Motor neuron (in vitro differentiated cells): ENCODE measurements at regions not wholly inside any gene's neighbourhood (a gene's known extent, or its start where the extent isn't known, plus 50 kb on each side); places are given as distances from the start of the nearest gene placed in this dataset.

Source experiments
- ATAC-seq, 8 experiments: fragments of 200-7000 bp; cut with Tn5 transposase; replicated peaks in 6 of 8; 2 replicates each; pipeline ENCODE4 v1.8.0; 2021; ENCODE audit warnings: mild to moderate bottlenecking in 8 of 8, moderate library complexity in 8 of 8
- H3K27ac ChIP-seq, 2 donors: fragments of 250-450 bp; sonication (Bioruptor Pico); 2 replicates each; pipeline ENCODE4 v1.9.0; 2021; ENCODE audit warnings: antibody characterized with exemption in 2 of 2, mild to moderate bottlenecking in 2 of 2, moderate library complexity in 1 of 2
- H3K4me1 ChIP-seq, 2 donors: fragments of 250-450 bp; sonication (Bioruptor Pico); replicated peaks in 1 of 2; 2 replicates each; pipeline ENCODE4 v1.6.1; 2021; ENCODE audit warnings: antibody characterized with exemption in 2 of 2, mild to moderate bottlenecking in 2 of 2, moderate library complexity in 1 of 2
- H3K4me3 ChIP-seq, 5 donors: fragments of 250-450 bp; sonication (Bioruptor Pico); 2 replicates each; pipeline ENCODE4 v1.9.0; 2021; ENCODE audit warnings: antibody characterized with exemption in 5 of 5, mild to moderate bottlenecking in 5 of 5, moderate library complexity in 4 of 5
- WGBS, 10 experiments: fragments of 450-650 bp; shearing (Covaris generic); methylation state at CpG; one replicate each; pipeline ENCODE4 v1.0.0; 2022; 5-methylcytosine and 5-hydroxymethylcytosine counted together
- in situ Hi-C, 9 experiments: fragments of 400-800 bp; cut with MboI; loops; one replicate each; pipeline ENCODE4 v1.15.0; 2021; ENCODE audit warnings: low sequenced_read_pairs in 9 of 9, low pct_unique_long_range_greater_than_20kb in 2 of 9; ENCODE audit not compliant: unreplicated experiment in 9 of 9

GRCh38 chr20:39278230-39278788, 316.2 kb downstream of the DHX35 start:
- in situ Hi-C loops, result loop anchor here in 1 of 9 experiments (25.0 kb wide), 1 partner anchor 584 kb away; no protein-coding TSS in a partner anchor
- peak in 3 of 8 experiments; percentile 59 to 96 (median 70) for ATAC-seq
- Histone ChIP-seq H3K4me1 (peaks cover 0 to 17% of the 10 kb centered on the region in 2 donors), H3K27ac (no peak overlapping the region), H3K4me3 (no peak overlapping the region)
- WGBS, 10 experiments, result 13 to 94% (median 60%) methylated on average over 1 to 5 of the region's 5 CpGs

- WGBS, 10 experiments, result 45 to 93% (median 78%) methylated on average over 2 to 7 of the region's 7 CpGs; no CpG with 5 or more reads in 3 of the 10 experiments
- Histone ChIP-seq H3K4me1 (peaks cover 0 to 17% of the 10 kb centered on the region in 2 donors), H3K27ac (no peak overlapping the region), H3K4me3 (no peak overlapping the region)
- ATAC-seq, result no peak
- in situ Hi-C loops, result loop anchor here in 1 of 9 experiments (25.0 kb wide), 1 partner anchor 585 kb away; no protein-coding TSS in a partner anchor
Observed at GRCh38 chr20:39277185-39277584, 315.0 kb downstream of the DHX35 start.

DNA sequence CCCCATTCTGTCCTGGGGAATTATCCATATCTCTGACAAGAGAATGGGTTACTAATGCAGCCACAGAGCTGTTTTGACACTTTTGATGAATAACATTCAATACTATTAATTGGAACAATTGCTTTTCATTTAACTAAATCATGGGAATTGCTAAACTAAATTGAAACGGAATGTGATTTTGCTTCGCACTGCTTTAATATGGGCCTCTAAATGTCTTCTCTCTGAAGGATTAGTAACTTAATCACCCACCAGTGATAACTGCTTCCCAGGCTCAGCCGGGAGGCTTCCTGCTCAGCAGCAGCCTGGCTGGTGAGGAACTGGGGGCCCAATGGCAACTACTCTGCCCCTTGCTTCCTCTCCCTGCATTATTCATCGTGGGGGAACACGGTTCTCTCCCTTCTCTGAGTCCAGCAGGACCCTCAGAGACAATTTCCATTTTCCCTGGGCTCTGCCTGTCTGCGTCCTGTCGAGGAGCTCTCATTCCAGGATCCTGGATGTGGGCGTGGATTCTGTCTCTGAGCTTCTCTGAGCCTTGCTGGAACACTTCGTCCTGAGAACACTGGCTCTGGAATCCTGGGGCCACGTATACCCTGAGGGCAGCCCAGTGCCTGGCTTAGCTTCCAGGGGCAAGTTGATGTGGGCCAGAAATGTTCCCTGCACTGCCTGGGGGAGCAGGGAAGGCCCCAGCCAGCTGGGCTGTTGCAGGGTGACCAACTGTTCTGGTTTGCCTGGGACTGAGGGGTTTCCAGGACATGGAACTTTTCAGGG, 308.9 kb downstream of the DHX35 start:
- no peak overlapping the region for H3K4me3 ChIP-seq
- ATAC-seq, result peak in 5 of 8 experiments; percentile 16 to 53 (median 25)
- in situ Hi-C loops, result loop anchor here in 5 of 9 experiments (25.0 kb wide), 4 partner anchors 159 to 1691 kb away; partner anchors contain the start of gene MAFB (in 2 of the 5)
- 0 to 92% (median 54%) methylated on average over 1 to 7 of the region's 10 CpGs; no CpG with 5 or more reads in 1 of the 10 experiments for WGBS, 10 experiments
- H3K27ac ChIP-seq, result peak overlapping the region in 1 of 2 donors; percentile 59
- H3K4me1 ChIP-seq, result peaks cover 15 to 39% of the 10 kb centered on the region in 2 donors

GRCh38 chr20:39269493-39270217, 307.5 kb downstream of the DHX35 start:
- in situ Hi-C loops, result loop anchor here in 5 of 9 experiments (25.0 kb wide), 4 partner anchors 157 to 1693 kb away; partner anchors contain the start of gene MAFB (in 2 of the 5)

DNA sequence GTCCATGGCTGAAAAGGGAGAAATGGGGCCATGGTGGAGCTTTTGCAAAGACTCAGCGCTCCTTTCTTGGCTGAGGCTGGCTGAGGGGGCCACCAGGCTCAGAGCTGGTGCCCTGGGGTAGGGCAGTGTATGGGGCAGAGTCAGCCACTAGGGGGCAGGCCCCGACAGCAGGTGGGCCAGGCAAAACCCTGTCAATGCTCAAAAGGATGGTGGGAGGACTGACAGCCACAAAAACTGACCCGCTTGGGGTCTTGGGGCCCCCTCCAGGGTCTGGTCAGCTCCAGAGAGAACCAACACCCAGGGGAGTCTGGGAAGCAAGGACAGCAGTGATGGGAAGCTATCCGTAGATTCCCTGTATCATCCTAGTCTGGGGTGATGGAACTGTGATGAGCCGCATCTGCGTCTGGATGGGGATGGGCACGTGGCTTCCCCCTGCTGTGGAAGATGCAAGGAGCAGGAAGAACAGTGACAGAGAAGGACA, 306.9 kb downstream of the DHX35 start:
- Histone ChIP-seq H3K4me3 (no peak overlapping the region), H3K4me1 (peaks cover 19 to 49% of the 10 kb centered on the region in 2 donors), H3K27ac (peak overlapping the region; percentile 25 to 50)
- WGBS, 10 experiments, result 0 to 73% (median 20%) methylated on average over 1 to 3 of the region's 7 CpGs; no CpG with 5 or more reads in 3 of the 10 experiments
- ATAC-seq, result peak; percentile 54 to 89 (median 86)
- in situ Hi-C loops, result loop anchor here in 5 of 9 experiments (25.0 kb wide), 4 partner anchors 157 to 1693 kb away; partner anchors contain the start of gene MAFB (in 2 of the 5)

More at GRCh38 chr20:39269493-39270217, 307.5 kb downstream of the DHX35 start:
- no peak for ATAC-seq
- 63% methylated on average over 1 of the region's 1 CpG; no CpG with 5 or more reads in 9 of the 10 experiments for WGBS, 10 experiments
- peak overlapping the region; percentile 25 to 50 for H3K27ac ChIP-seq
- peaks cover 18 to 47% of the 10 kb centered on the region in 2 donors for H3K4me1 ChIP-seq
- H3K4me3 ChIP-seq, result no peak overlapping the region

GRCh38 chr20:39268491-39268951, 306.4 kb downstream of the DHX35 start:
- no peak overlapping the region for H3K27ac ChIP-seq
- 80 to 93% (median 84%) methylated on average over 2 to 5 of the region's 9 CpGs; no CpG with 5 or more reads in 6 of the 10 experiments for WGBS, 10 experiments
- no peak overlapping the region for H3K4me3 ChIP-seq
- no peak for ATAC-seq
- peaks cover 19 to 49% of the 10 kb centered on the region in 2 donors for H3K4me1 ChIP-seq
- in situ Hi-C loops, result loop anchor here in 5 of 9 experiments (25.0 kb wide), 4 partner anchors 156 to 1694 kb away; partner anchors contain the start of gene MAFB (in 2 of the 5)

DNA sequence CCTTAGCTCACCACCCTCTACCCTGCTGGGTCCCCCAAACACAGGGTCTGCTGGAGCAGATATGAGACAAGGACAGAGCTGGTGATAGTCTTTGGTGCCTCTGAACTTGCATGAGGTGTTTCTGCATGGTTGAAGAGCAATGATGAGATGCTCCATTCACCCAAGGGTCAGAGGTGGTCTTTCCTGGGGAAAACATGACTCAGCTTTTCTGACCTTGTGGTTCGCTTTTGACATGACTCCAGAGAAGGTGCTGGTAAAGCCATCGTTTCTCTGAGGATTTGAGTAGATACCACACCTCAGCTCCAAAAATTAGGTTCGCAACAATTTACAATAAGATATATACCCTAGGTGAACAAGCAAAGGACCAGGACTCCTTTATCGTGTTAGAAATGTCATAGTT, 304.8 kb downstream of the DHX35 start:
- no peak for ATAC-seq
- peaks cover 19 to 49% of the 10 kb centered on the region in 2 donors for H3K4me1 ChIP-seq
- WGBS, 10 experiments, result 40 to 100% (median 75%) methylated on average over 1 to 4 of the region's 4 CpGs; no CpG with 5 or more reads in 2 of the 10 experiments
- H3K4me3 ChIP-seq, result no peak overlapping the region
- no peak overlapping the region for H3K27ac ChIP-seq
- in situ Hi-C loops, result loop anchor here in 5 of 9 experiments (25.0 kb wide), 4 partner anchors 155 to 1695 kb away; partner anchors contain the start of gene MAFB (in 2 of the 5)

DNA sequence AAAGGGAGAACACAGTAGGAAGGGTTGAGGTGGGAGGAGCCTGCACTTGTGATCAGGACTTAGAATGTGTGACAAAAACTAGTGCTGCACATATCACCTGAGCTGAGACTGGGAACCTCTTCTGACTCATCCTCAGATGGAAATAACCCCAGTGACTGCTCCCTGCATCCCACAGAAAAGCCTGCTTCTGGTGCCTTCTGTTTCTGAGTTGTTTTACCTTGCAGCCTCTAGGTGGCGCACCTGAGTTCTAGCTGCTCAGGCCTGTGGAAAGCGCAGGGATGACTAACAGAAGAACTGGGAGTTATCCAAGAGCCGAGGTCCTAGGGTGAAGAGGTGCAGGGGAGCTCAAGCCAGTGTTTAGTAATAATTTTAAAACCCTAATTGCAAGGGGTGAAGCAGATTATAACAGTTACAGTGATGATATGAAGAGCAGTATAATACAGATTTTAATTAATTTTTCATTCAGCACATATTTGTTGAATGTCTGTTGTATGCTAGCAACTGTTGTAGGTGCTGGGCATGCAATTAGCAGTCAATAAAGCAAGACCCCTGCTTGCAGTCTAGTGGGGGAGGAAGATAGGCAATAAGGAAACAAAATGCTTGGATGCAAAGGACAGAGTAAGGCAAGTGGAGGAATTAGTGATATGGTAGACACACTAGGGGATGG, 302.5 kb downstream of the DHX35 start:
- WGBS, 10 experiments, result 0 to 17% (median 7%) methylated on average over 1 to 3 of the region's 3 CpGs; no CpG with 5 or more reads in 6 of the 10 experiments
- in situ Hi-C loops, result loop anchor here in 5 of 9 experiments (25.0 kb wide), 4 partner anchors 152 to 1698 kb away; partner anchors contain the start of gene MAFB (in 2 of the 5)
- no peak overlapping the region for H3K4me3 ChIP-seq
- peak; percentile 64 to 94 (median 78) for ATAC-seq
- H3K27ac ChIP-seq, result no peak overlapping the region
- H3K4me1 ChIP-seq, result peaks cover 13 to 28% of the 10 kb centered on the region in 2 donors

DNA sequence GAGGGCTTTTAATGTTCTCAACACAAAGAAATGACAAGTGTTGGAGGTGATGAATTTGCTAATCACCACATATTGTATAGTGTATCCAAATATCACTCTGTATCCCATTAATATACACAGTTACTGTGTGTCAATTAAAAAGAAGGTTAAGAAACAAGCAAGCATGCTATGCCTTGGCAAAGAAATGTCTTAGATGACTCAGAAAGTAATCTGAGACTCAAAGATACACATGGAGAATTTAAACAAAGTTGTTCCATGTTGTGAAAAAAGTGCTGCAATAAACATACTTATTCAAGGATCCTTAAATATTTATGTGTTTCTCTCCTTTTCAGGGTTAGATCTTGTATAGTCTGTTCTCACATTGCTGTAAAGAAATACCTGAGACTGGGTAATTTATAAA, 300.9 kb downstream of the DHX35 start:
- ATAC-seq, result no peak
- Histone ChIP-seq H3K4me3 (no peak overlapping the region), H3K27ac (no peak overlapping the region), H3K4me1 (peaks cover 14 to 24% of the 10 kb centered on the region in 2 donors)
- in situ Hi-C loops, result loop anchor here in 5 of 9 experiments (25.0 kb wide), 4 partner anchors 151 to 1699 kb away; partner anchors contain the start of gene MAFB (in 2 of the 5)

DNA sequence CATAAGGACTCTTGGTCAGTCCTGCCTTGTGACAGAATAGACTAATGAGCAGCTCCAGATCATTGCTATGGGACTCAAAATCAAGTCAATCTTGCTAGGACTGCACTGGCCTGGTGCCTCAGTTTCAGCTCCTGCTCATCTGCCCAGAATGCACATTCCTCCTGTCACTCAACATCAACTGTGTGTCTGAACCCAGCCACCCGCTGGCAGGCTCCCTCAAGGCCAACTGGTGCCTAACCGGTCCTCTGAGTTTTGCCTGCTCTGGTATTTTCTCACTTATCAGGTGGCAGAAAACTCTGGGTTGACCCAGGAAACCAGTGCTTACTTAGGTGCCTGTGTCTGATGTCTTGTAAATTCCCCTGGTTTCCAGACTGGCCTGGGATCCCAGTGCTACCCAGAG, 297.7 kb downstream of the DHX35 start:
- in situ Hi-C loops, result loop anchor here in 6 of 9 experiments (10.0 to 25.0 kb wide), 5 partner anchors 148 to 1702 kb away; partner anchors contain the start of gene MAFB (in 2 of the 6)
- ATAC-seq, result no peak
- Histone ChIP-seq H3K4me3 (no peak overlapping the region), H3K27ac (no peak overlapping the region), H3K4me1 (peaks cover 12 to 21% of the 10 kb centered on the region in 2 donors)
- 80 to 100% (median 100%) methylated on average over 1 to 2 of the region's 2 CpGs; no CpG with 5 or more reads in 3 of the 10 experiments for WGBS, 10 experiments

- Histone ChIP-seq H3K27ac (no peak overlapping the region), H3K4me1 (peaks cover 14 to 25% of the 10 kb centered on the region in 2 donors), H3K4me3 (no peak overlapping the region)
- WGBS, 10 experiments, result 30 to 100% (median 72%) methylated on average over 2 to 4 of the region's 6 CpGs; no CpG with 5 or more reads in 1 of the 10 experiments
- peak in 5 of 8 experiments; percentile 44 to 78 (median 74) for ATAC-seq
- in situ Hi-C loops, result loop anchor here in 6 of 9 experiments (10.0 to 25.0 kb wide), 5 partner anchors 147 to 1703 kb away; partner anchors contain the start of gene MAFB (in 2 of the 6)
Observed at GRCh38 chr20:39259010-39259803, 297.1 kb downstream of the DHX35 start.
